ENCODE measurements at regions not wholly inside any gene's neighbourhood (a gene's known extent, or its start where the extent isn't known, plus 50 kb on each side); places are given as distances from the start of the nearest gene placed in this dataset.

GRCh38 chr10:132477398-132478340 is 59.9 kb upstream of the INPP5A start:
- no peak overlapping the region for H3K4me3 ChIP-seq (ENCODE audit: low read length)
- no peak overlapping the region for H3K9ac ChIP-seq (ENCODE audit: low read length)
- no peaks in the 10 kb centered on the region for H3K36me3 ChIP-seq (ENCODE audit: control insufficient read depth, insufficient read depth, low read length, severe bottlenecking)
- DNase-seq (ENCODE audit: low read depth): no peak
- peaks cover 54% of the 10 kb centered on the region for H3K27me3 ChIP-seq (replicated peaks; ENCODE audit: control insufficient read depth, insufficient read depth, low read length)
- H3K9me3 ChIP-seq (ENCODE audit: control insufficient read depth, low read length): no peaks in the 10 kb centered on the region
- peaks cover 11% of the 10 kb centered on the region for H3K4me1 ChIP-seq (ENCODE audit: control insufficient read depth, insufficient read depth, low read length)

GRCh38 chr10:132478341-132479023 is 59.1 kb upstream of the INPP5A start:
- Histone ChIP-seq H3K36me3 (ENCODE audit: control insufficient read depth, insufficient read depth, low read length, severe bottlenecking) (no peaks in the 10 kb centered on the region), H3K9me3 (ENCODE audit: control insufficient read depth, low read length) (no peaks in the 10 kb centered on the region), H3K4me3 (ENCODE audit: low read length) (no peak overlapping the region), H3K4me1 (ENCODE audit: control insufficient read depth, insufficient read depth, low read length) (peaks cover 11% of the 10 kb centered on the region), H3K27me3 (replicated peaks; ENCODE audit: control insufficient read depth, insufficient read depth, low read length) (peaks cover 54% of the 10 kb centered on the region), H3K9ac (ENCODE audit: low read length) (no peak overlapping the region)
- no peak for DNase-seq (ENCODE audit: low read depth)

- Histone ChIP-seq H3K9me3 (ENCODE audit: control insufficient read depth, low read length) (no peaks in the 10 kb centered on the region), H3K9ac (ENCODE audit: low read length) (no peak overlapping the region), H3K27me3 (replicated peaks; ENCODE audit: control insufficient read depth, insufficient read depth, low read length) (peaks cover 54% of the 10 kb centered on the region), H3K4me1 (ENCODE audit: control insufficient read depth, insufficient read depth, low read length) (peaks cover 11% of the 10 kb centered on the region), H3K4me3 (ENCODE audit: low read length) (no peak overlapping the region), H3K36me3 (ENCODE audit: control insufficient read depth, insufficient read depth, low read length, severe bottlenecking) (no peaks in the 10 kb centered on the region)
- no peak for DNase-seq (ENCODE audit: low read depth)
These were observed 58.5 kb upstream of the INPP5A start for GRCh38 chr10:132479024-132479602.

DNA sequence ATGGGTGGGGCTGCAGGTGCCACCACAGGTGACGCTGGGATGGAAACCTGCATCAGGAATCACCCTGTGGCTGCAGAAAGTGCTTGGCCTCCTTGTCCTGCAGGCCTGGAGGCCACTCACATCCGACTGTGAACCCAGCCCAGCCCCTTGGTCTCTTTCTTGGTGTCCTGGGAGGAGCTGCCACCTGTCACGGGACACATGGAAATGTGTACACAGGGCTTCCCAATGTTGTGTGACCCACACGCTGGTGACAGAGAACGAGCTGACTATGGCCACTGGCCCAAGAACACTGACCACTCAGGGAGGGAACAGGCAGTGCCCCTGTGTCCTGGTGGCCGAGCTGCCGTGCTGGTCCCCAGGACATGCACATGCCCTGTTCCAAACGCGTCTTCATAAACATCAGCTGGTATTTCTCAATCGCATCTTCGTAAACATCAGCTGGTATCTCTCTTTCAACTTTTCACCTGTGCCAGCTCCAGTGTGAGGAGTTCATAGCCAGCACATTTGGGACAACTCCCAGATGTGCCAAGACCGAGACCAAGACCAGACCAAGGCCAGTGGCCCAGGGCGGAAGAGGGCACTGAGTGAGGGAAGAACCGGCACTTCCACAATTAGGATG is 57.9 kb upstream of the INPP5A start:
- H3K36me3 ChIP-seq (ENCODE audit: control insufficient read depth, insufficient read depth, low read length, severe bottlenecking): no peaks in the 10 kb centered on the region
- H3K9me3 ChIP-seq (ENCODE audit: control insufficient read depth, low read length): no peaks in the 10 kb centered on the region
- no peak overlapping the region for H3K4me3 ChIP-seq (ENCODE audit: low read length)
- peaks cover 52% of the 10 kb centered on the region for H3K27me3 ChIP-seq (replicated peaks; ENCODE audit: control insufficient read depth, insufficient read depth, low read length)
- no peak overlapping the region for H3K9ac ChIP-seq (ENCODE audit: low read length)
- no peak for DNase-seq (ENCODE audit: low read depth)
- H3K4me1 ChIP-seq (ENCODE audit: control insufficient read depth, insufficient read depth, low read length): peaks cover 11% of the 10 kb centered on the region

DNA sequence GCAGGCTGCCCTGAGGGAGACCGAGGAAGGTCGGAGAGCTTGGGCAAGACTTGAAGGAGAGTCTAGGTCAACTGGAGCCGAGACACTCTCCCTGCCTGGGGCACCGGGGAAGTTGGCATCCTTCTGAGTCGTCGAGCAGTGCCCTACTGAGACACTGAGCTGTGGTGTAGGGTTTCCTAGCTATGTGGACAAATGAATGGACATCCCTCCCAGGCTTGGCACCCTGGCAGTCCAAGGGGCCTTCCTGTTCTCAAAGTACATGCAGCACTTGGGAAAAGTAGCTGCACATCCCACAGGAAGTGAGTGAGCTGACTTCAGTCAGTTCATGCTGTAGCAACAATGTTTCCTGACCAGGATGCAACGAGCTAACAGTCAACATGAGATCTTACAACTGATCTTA is 57.2 kb upstream of the INPP5A start:
- H3K36me3 ChIP-seq (ENCODE audit: control insufficient read depth, insufficient read depth, low read length, severe bottlenecking): no peaks in the 10 kb centered on the region
- no peaks in the 10 kb centered on the region for H3K9me3 ChIP-seq (ENCODE audit: control insufficient read depth, low read length)
- DNase-seq (ENCODE audit: low read depth): no peak
- H3K4me1 ChIP-seq (ENCODE audit: control insufficient read depth, insufficient read depth, low read length): peaks cover 11% of the 10 kb centered on the region
- H3K27me3 ChIP-seq (replicated peaks; ENCODE audit: control insufficient read depth, insufficient read depth, low read length): peaks cover 50% of the 10 kb centered on the region
- no peak overlapping the region for H3K4me3 ChIP-seq (ENCODE audit: low read length)
- no peak overlapping the region for H3K9ac ChIP-seq (ENCODE audit: low read length)

DNA sequence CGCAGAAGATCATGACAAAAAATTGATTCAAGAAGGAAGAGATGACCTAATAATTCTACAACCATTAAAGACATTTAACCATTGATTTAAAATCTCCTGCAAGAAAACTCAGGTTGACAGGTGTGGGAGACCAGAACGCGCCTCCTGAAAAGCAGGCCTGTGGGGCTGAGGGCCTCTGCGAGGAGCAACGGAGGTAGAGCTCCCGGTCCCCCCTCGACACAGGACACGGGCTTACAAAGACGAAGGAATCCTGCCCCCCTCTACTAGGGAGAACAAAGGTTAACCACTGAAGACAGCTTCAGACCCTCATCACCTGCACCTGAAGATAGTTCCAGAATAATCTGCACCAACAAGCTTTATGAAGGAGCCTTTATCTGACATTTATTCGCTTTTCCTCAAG is 55.9 kb upstream of the INPP5A start:
- DNase-seq (ENCODE audit: low read depth): no peak
- no peaks in the 10 kb centered on the region for H3K9me3 ChIP-seq (ENCODE audit: control insufficient read depth, low read length)
- no peak overlapping the region for H3K4me3 ChIP-seq (ENCODE audit: low read length)
- peaks cover 11% of the 10 kb centered on the region for H3K4me1 ChIP-seq (ENCODE audit: control insufficient read depth, insufficient read depth, low read length)
- H3K27me3 ChIP-seq (replicated peaks; ENCODE audit: control insufficient read depth, insufficient read depth, low read length): peaks cover 37% of the 10 kb centered on the region
- H3K9ac ChIP-seq (ENCODE audit: low read length): peak overlapping the region; percentile 13
- no peaks in the 10 kb centered on the region for H3K36me3 ChIP-seq (ENCODE audit: control insufficient read depth, insufficient read depth, low read length, severe bottlenecking)

DNA sequence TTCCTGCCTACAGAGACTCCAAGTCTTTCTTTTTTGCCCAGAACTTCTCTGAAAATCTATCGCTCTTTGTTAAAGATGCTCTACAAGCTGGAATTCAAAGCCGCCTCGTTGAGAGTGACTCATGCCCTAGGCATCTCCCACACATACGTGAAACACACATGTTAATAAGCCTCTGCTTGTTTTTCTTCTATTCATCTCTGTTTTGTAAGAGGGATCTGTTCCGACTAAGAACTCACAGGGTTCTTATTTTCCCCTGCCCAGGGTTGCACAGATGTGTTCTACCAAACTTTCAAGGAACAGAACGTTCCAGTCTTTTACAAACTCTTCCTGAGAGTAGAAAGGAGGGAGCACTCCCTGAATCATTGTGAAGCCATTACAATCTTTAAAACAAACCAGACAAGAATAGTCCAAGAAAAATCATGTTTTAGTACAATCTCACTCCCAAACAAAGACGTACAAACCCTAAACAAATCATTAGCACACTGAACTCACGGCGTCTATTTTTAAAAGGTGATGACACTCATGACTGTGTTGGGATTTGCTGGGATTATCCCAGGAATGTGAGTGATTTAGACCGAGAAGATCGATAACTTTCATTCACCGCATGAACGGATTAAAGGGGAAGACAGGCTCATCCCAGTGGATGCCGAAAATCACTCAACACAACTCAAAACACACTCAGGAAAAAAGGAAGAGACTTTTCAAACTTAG is 55.3 kb upstream of the INPP5A start:
- peaks cover 11% of the 10 kb centered on the region for H3K4me1 ChIP-seq (ENCODE audit: control insufficient read depth, insufficient read depth, low read length)
- no peaks in the 10 kb centered on the region for H3K9me3 ChIP-seq (ENCODE audit: control insufficient read depth, low read length)
- peak overlapping the region; percentile 12 for H3K4me3 ChIP-seq (ENCODE audit: low read length)
- H3K9ac ChIP-seq (ENCODE audit: low read length): peak overlapping the region; percentile 13
- peak; percentile 82 for DNase-seq (ENCODE audit: low read depth)
- no peaks in the 10 kb centered on the region for H3K36me3 ChIP-seq (ENCODE audit: control insufficient read depth, insufficient read depth, low read length, severe bottlenecking)
- peaks cover 31% of the 10 kb centered on the region for H3K27me3 ChIP-seq (replicated peaks; ENCODE audit: control insufficient read depth, insufficient read depth, low read length)

GRCh38 chr10:132483394-132483793 is 54.2 kb upstream of the INPP5A start:
- Histone ChIP-seq H3K4me3 (ENCODE audit: low read length) (no peak overlapping the region), H3K9ac (ENCODE audit: low read length) (no peak overlapping the region), H3K4me1 (ENCODE audit: control insufficient read depth, insufficient read depth, low read length) (peaks cover 11% of the 10 kb centered on the region), H3K27me3 (replicated peaks; ENCODE audit: control insufficient read depth, insufficient read depth, low read length) (peaks cover 21% of the 10 kb centered on the region), H3K36me3 (ENCODE audit: control insufficient read depth, insufficient read depth, low read length, severe bottlenecking) (no peaks in the 10 kb centered on the region), H3K9me3 (ENCODE audit: control insufficient read depth, low read length) (no peaks in the 10 kb centered on the region)
- no peak for DNase-seq (ENCODE audit: low read depth)

- Histone ChIP-seq H3K9ac (ENCODE audit: low read length) (no peak overlapping the region), H3K4me1 (ENCODE audit: control insufficient read depth, insufficient read depth, low read length) (peaks cover 11% of the 10 kb centered on the region), H3K9me3 (ENCODE audit: control insufficient read depth, low read length) (no peaks in the 10 kb centered on the region), H3K27me3 (replicated peaks; ENCODE audit: control insufficient read depth, insufficient read depth, low read length) (peaks cover 6% of the 10 kb centered on the region), H3K36me3 (ENCODE audit: control insufficient read depth, insufficient read depth, low read length, severe bottlenecking) (no peaks in the 10 kb centered on the region), H3K4me3 (ENCODE audit: low read length) (no peak overlapping the region)
- DNase-seq (ENCODE audit: low read depth): no peak
These were observed 52.7 kb upstream of the INPP5A start for GRCh38 chr10:132484922-132485321.

DNA sequence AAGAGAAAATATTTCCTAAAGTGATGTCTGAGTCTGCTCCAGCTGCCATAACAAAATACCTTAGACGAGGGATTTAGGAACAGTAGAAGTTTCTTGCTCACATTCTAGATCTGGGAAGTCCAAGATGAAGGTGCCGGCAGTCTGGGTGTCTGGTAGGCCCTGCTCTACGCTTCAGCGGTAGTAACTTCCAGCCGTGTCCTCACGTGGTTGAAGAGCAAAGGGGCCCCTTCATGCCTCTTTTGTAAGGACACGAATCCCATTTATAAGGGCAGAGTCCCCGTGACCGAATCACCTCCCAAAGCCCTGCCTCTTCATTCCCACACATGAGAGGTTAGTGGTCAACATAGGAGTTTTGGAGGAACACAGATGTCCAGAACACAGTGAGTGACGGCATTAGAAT is 52.2 kb upstream of the INPP5A start:
- Histone ChIP-seq H3K9me3 (ENCODE audit: control insufficient read depth, low read length) (no peaks in the 10 kb centered on the region), H3K27me3 (replicated peaks; ENCODE audit: control insufficient read depth, insufficient read depth, low read length) (peaks cover 1% of the 10 kb centered on the region), H3K9ac (ENCODE audit: low read length) (no peak overlapping the region), H3K4me1 (ENCODE audit: control insufficient read depth, insufficient read depth, low read length) (peaks cover 11% of the 10 kb centered on the region), H3K36me3 (ENCODE audit: control insufficient read depth, insufficient read depth, low read length, severe bottlenecking) (no peaks in the 10 kb centered on the region), H3K4me3 (ENCODE audit: low read length) (no peak overlapping the region)
- DNase-seq (ENCODE audit: low read depth): no peak
